HEK293 (cell line): ENCODE measurements at regions not wholly inside any gene's neighbourhood (a gene's known extent, or its start where the extent isn't known, plus 50 kb on each side); places are given as distances from the start of the nearest gene placed in this dataset.

ENCODE experiments used
- CTCF ChIA-PET: fragments of 350-600 bp; formaldehyde crosslinking; extraction: SDS; loops from one replicate; lab custom pipeline; 2021; ENCODE audit warnings: antibody characterized with exemption; lab: Yijun Ruan, JAX
- POLR2A ChIA-PET: fragments of 300-600 bp; formaldehyde crosslinking; extraction: SDS; loops from one replicate; lab custom pipeline; 2020; ENCODE audit warnings: antibody characterized with exemption, inconsistent platforms; lab: Yijun Ruan, JAX
- H3K27ac ChIP-seq: fragments of 200-500 bp; sonication (Bioruptor generic); 2 replicates; pipeline ENCODE4 v1.5.1; 2014; ENCODE audit warnings: low read depth, low read length, control low read depth, inconsistent platforms; ENCODE audit errors: extremely low read depth
- H3K36me3 ChIP-seq, 2 experiments: fragments of 200-500 bp in 1 of 2; sonication (Bioruptor generic) in 1 of 2; 1 replicate in 1 of 2; 2 replicates in 1 of 2; pipeline ENCODE4 v1.5.1; 2014 to 2017; ENCODE audit warnings: inconsistent platforms in 2 of 2, low read length in 2 of 2; ENCODE audit not compliant: control insufficient read depth in 2 of 2, insufficient read depth in 1 of 2
- H3K4me1 ChIP-seq: fragments of 200-500 bp; sonication (Bioruptor generic); 2 replicates; pipeline ENCODE4 v1.5.1; 2014; ENCODE audit warnings: mild to moderate bottlenecking, low read length, inconsistent platforms; ENCODE audit not compliant: control insufficient read depth, insufficient read depth
- H3K4me3 ChIP-seq: 2 replicates; pipeline ENCODE4 v1.5.1; 2011; ENCODE audit warnings: low read depth, mild to moderate bottlenecking, control low read depth, low read length, moderate library complexity
- H3K9me3 ChIP-seq: fragments of 200-500 bp; sonication (Bioruptor generic); 2 replicates; pipeline ENCODE4 v1.5.1; 2014; ENCODE audit warnings: low read depth, low read length, inconsistent platforms; ENCODE audit not compliant: control insufficient read depth, insufficient read depth
- EGR2 ChIP-seq: fragments of 450-650 bp; formaldehyde crosslinking; IDR thresholded peaks from 2 replicates; pipeline ENCODE4 v1.5.1; 2016; ENCODE audit warnings: low read depth, missing biosample characterization, missing genetic modification characterization
- PRDM1 ChIP-seq: fragments of 450-650 bp; formaldehyde crosslinking; IDR thresholded peaks from 2 replicates; pipeline ENCODE4; 2016; ENCODE audit warnings: missing biosample characterization, missing genetic modification characterization
- ZBTB17 ChIP-seq: fragments of 450-650 bp; formaldehyde crosslinking; IDR thresholded peaks from 2 replicates; pipeline ENCODE4 v1.5.1; 2016; ENCODE audit warnings: missing biosample characterization, missing genetic modification characterization
- ZFP37 ChIP-seq: fragments of 450-650 bp; formaldehyde crosslinking; IDR thresholded peaks from 2 replicates; pipeline ENCODE4 v1.5.1; 2016; ENCODE audit warnings: missing biosample characterization, missing genetic modification characterization
- ZNF350 ChIP-seq: fragments of 450-650 bp; formaldehyde crosslinking; IDR thresholded peaks from 2 replicates; pipeline ENCODE4 v1.5.0; 2017; ENCODE audit warnings: missing biosample characterization, mild to moderate bottlenecking, missing genetic modification characterization
- ZNF596 ChIP-seq: fragments of 450-650 bp; IDR thresholded peaks from 2 replicates; pipeline ENCODE4 v1.5.0; 2018; ENCODE audit warnings: missing biosample characterization, mild to moderate bottlenecking, missing genetic modification characterization, moderate library complexity
- ZNF623 ChIP-seq: fragments of 450-650 bp; formaldehyde crosslinking; IDR thresholded peaks from 2 replicates; pipeline ENCODE4 v1.5.1; 2016; ENCODE audit warnings: missing biosample characterization, missing genetic modification characterization
- ZNF677 ChIP-seq: fragments of 450-650 bp; IDR thresholded peaks from 2 replicates; pipeline ENCODE4 v1.5.0; 2018; ENCODE audit warnings: missing biosample characterization, mild to moderate bottlenecking, missing genetic modification characterization, moderate library complexity
- TF ChIP-seq, protein P1 (sequence below): fragments of 450-650 bp; formaldehyde crosslinking; IDR thresholded peaks from 2 replicates; pipeline ENCODE4 v1.5.1; 2017; ENCODE audit warnings: missing biosample characterization, missing genetic modification characterization
- TF ChIP-seq, protein P2 (sequence below): fragments of 450-650 bp; formaldehyde crosslinking; IDR thresholded peaks from 2 replicates; pipeline ENCODE4 v1.5.1; 2016; ENCODE audit warnings: missing biosample characterization, missing genetic modification characterization
- TF ChIP-seq, protein P3 (sequence below): fragments of 450-650 bp; formaldehyde crosslinking; IDR thresholded peaks from 2 replicates; pipeline ENCODE4 v1.5.0; 2017; ENCODE audit warnings: missing biosample characterization, missing genetic modification characterization, borderline replicate concordance
- TF ChIP-seq, protein P4 (sequence below): fragments of 450-650 bp; formaldehyde crosslinking; IDR thresholded peaks from 2 replicates; pipeline ENCODE4 v1.5.1; 2016; ENCODE audit warnings: missing biosample characterization, missing genetic modification characterization

DNA sequence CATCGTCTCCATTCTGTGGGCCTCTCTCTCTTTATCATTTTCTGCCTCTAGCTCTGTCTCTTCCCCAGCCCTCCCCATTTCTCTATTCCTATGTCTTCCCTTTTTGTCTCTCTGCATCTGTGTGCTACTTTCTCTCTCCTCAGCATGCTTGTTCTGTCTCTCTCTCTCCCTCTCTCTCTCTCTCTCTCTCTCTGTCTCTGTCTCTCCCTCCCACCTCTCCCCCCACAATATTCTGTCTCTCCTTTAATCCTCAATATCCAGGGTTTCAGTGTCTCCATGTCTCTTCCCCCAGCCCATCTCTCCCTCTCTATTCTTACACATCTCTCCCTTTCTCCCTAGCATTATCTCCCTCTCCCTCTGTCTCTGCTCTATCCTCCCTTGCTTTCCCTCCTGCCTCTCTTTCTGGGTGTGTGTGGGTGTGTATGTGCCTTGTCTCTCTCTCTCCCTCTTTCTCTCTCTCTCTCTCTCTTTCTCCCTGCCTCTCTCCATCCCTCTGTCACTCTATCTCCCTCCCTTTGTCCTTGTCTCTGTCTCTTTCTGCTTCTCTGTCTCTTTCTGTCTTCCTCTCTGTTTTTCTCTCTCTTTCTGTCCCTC, 76.9 kb upstream of the SIRPA start:
- no peaks in the 10 kb centered on the region for H3K9me3 ChIP-seq
- no peaks in the 10 kb centered on the region for H3K36me3 ChIP-seq
- H3K4me1 ChIP-seq, result peaks cover 3% of the 10 kb centered on the region; the same call in 1 of the 2 replicates
- H3K4me3 ChIP-seq, result no peak overlapping the region
- ChIA-PET CTCF (interaction anchor here (0.7 kb wide), 1 partner anchor 1251 kb away, joined by 5 read pairs; no protein-coding TSS in a partner anchor), POLR2A (no interaction called here)
- TF ChIP-seq, protein P1, sequence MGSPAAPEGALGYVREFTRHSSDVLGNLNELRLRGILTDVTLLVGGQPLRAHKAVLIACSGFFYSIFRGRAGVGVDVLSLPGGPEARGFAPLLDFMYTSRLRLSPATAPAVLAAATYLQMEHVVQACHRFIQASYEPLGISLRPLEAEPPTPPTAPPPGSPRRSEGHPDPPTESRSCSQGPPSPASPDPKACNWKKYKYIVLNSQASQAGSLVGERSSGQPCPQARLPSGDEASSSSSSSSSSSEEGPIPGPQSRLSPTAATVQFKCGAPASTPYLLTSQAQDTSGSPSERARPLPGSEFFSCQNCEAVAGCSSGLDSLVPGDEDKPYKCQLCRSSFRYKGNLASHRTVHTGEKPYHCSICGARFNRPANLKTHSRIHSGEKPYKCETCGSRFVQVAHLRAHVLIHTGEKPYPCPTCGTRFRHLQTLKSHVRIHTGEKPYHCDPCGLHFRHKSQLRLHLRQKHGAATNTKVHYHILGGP (tag by site-specific recombination), result no peak
- TF ChIP-seq ZNF596 (tag by site-specific recombination) (peak; percentile 58), ZBTB17 (0 out of 2 replicates have a peak, but pooled peaks have one; percentile 12), PRDM1 (tag by site-specific recombination) (peak; percentile 74), EGR2 (tag by site-specific recombination) (peak; percentile 71)
- TF ChIP-seq, protein P2, sequence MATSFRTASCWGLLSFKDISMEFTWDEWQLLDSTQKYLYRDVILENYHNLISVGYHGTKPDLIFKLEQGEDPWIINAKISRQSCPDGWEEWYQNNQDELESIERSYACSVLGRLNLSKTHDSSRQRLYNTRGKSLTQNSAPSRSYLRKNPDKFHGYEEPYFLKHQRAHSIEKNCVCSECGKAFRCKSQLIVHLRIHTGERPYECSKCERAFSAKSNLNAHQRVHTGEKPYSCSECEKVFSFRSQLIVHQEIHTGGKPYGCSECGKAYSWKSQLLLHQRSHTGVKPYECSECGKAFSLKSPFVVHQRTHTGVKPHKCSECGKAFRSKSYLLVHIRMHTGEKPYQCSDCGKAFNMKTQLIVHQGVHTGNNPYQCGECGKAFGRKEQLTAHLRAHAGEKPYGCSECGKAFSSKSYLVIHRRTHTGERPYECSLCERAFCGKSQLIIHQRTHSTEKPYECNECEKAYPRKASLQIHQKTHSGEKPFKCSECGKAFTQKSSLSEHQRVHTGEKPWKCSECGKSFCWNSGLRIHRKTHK, result no peak
- H3K27ac ChIP-seq, result no peak overlapping the region

DNA sequence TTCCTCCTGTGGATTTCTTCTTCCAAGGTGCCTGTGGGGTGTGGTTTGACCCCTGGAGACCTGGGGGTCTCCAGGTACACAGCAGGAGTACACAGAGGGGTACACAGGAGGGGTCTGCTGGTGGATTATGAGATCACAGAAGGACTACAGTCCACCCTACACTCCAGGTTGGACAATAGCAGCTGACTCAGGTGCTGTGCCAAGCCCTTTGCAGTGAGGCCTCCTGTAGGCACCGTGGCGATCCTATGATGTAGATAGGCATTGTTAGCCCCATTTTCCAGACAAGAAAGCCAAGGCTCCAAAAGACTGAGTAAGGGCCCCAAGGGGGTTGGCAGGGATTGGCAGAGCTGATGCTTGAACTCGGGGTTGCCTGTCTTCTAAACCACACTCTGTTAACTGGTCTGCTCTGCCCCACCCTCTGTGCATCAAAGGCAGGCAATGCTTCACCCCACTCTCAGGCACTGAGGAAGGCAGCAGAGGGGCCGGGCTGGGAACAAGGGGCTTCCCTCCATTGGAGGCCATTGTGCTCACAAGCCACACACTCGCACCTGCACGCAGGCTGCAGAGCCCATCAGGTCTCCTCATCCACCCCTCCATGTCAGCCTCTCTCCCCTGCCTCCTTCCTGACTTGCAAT, 77.5 kb upstream of the SIRPA start:
- TF ChIP-seq ZNF350 (tag by site-specific recombination) (no peak), ZNF623 (no peak), ZNF677 (tag by site-specific recombination) (no peak), ZFP37 (tag by site-specific recombination) (no peak)
- TF ChIP-seq, protein P3, sequence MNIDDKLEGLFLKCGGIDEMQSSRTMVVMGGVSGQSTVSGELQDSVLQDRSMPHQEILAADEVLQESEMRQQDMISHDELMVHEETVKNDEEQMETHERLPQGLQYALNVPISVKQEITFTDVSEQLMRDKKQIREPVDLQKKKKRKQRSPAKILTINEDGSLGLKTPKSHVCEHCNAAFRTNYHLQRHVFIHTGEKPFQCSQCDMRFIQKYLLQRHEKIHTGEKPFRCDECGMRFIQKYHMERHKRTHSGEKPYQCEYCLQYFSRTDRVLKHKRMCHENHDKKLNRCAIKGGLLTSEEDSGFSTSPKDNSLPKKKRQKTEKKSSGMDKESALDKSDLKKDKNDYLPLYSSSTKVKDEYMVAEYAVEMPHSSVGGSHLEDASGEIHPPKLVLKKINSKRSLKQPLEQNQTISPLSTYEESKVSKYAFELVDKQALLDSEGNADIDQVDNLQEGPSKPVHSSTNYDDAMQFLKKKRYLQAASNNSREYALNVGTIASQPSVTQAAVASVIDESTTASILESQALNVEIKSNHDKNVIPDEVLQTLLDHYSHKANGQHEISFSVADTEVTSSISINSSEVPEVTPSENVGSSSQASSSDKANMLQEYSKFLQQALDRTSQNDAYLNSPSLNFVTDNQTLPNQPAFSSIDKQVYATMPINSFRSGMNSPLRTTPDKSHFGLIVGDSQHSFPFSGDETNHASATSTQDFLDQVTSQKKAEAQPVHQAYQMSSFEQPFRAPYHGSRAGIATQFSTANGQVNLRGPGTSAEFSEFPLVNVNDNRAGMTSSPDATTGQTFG (tag by site-specific recombination), result no peak
- TF ChIP-seq, protein P4, sequence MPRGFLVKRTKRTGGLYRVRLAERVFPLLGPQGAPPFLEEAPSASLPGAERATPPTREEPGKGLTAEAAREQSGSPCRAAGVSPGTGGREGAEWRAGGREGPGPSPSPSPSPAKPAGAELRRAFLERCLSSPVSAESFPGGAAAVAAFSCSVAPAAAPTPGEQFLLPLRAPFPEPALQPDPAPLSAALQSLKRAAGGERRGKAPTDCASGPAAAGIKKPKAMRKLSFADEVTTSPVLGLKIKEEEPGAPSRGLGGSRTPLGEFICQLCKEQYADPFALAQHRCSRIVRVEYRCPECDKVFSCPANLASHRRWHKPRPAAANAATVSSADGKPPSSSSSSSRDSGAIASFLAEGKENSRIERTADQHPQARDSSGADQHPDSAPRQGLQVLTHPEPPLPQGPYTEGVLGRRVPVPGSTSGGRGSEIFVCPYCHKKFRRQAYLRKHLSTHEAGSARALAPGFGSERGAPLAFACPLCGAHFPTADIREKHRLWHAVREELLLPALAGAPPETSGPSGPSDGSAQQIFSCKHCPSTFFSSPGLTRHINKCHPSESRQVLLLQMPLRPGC (tag by site-specific recombination), result no peak
- peaks cover 5% of the 10 kb centered on the region; the same call in 1 of the 2 replicates for H3K4me1 ChIP-seq

More for the DNA sequence above, 77.5 kb upstream of the SIRPA start:
- no peaks in the 10 kb centered on the region for H3K36me3 ChIP-seq
- no peaks in the 10 kb centered on the region for H3K9me3 ChIP-seq
- H3K27ac ChIP-seq, result no peak overlapping the region
- ChIA-PET CTCF (interaction anchor here (0.7 kb wide), 1 partner anchor 1250 kb away, joined by 5 read pairs; no protein-coding TSS in a partner anchor), POLR2A (no interaction called here)
- no peak overlapping the region for H3K4me3 ChIP-seq
